Stimulated activated CD8-positive, alpha-beta memory T cell treated with anti-CD3 and anti-CD28 coated beads, Interleukin-7, amount 100 ng/mL, for 4 hours (primary cell): ENCODE measurements at regions not wholly inside any gene's neighbourhood (a gene's known extent, or its start where the extent isn't known, plus 50 kb on each side); places are given as distances from the start of the nearest gene placed in this dataset.
"Not testable (repeated sequence)": the region's sequence is repeated elsewhere in the genome, so short reads cannot be mapped to it uniquely, and the experiment has no call there.

Experiments
- DNase-seq, 2 donors: peaks; one replicate each; pipeline ENCODE4 v3.0.0-alpha.2; 2020; ENCODE audit warnings: low read depth in 2 of 2

DNA sequence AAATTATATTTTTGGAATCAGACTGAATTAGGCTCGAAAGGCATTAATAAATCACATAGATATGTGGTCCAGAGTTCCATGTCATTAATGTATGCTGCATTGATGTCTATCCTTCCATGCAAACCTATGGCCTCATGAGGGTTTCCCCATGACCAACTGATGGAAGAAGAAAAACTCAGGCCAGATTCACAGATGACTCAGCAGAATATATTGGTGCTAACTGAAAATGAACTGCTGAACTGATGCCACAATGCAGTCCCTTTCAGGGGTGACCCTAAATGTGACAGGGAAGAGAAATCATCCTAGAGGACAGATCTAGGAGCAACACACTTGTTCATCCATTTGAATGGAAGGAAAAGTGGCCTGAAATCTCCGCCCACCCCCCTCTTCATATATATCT lies 110.5 kb upstream of the KCND3 start:
- DNase-seq, result no peak

- no peak for DNase-seq
Observed at GRCh38 chr1:112105557-112105956, 116.1 kb upstream of the KCND3 start.

DNA sequence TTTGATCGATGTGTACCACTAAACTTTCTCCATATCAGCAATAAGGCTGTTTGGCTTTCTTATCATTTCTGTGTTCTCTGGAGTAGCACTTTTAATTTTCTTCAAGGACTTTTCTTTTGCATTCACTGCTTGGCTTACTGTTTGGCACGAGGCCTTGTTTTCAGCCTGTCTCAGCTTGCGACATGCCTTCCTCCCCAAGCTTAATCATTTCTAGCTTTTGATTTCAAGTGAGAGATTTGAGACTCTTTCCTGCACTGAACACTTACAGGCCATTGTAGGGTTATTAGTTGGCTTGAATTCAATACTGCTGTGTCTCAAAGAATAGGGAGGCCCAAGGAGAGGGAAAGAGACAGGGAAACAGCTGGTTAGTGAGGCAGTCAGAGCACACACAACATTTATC lies 120.6 kb upstream of the KCND3 start:
- no peak for DNase-seq

GRCh38 chr1:112111734-112112133 lies 122.3 kb upstream of the KCND3 start:
- no peak for DNase-seq

GRCh38 chr1:112114540-112114939 lies 125.1 kb upstream of the KCND3 start:
- DNase-seq, result no peak

DNA sequence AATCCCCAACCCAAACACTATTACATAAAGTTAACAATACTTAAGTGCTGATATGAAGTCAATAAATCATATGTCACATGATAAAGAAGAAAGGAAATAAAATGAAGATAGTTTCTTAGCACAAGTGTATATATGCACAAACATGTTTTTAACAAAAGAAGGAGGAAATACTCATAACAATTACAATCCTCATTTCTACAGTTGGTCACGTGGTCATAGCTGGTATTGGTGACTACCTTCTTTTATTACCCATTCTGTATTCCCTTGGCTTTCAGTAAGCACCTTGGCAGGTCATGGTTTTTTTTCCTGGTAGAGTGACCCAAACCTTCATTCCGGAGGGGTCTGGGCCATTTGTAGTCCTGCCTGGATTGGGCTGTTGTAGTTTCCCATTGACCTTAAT lies 137.1 kb upstream of the KCND3 start:
- DNase-seq, result no peak

DNA sequence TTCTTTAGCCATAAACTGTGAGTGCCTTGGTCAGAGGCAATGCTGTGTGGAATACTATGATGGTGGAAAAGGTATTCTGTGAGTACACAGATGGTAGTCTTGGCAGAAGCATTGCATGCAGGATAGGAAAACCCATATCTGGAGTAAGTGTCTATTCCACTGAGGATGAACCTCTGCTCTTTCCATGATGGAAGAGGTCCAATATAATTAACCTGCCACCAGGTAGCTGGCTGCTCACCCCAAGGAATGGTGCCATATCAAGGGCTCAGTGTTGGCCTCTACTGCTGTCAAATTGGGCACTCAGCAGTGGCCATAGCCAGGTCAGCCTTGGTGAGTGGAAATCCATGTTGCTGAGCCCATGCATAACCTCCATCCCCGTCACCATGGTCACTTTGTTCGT lies 138.1 kb upstream of the KCND3 start:
- DNase-seq, result not testable (repeated sequence)

- no peak for DNase-seq
Observed at GRCh38 chr1:112133487-112133886, 144.0 kb upstream of the KCND3 start.

DNA sequence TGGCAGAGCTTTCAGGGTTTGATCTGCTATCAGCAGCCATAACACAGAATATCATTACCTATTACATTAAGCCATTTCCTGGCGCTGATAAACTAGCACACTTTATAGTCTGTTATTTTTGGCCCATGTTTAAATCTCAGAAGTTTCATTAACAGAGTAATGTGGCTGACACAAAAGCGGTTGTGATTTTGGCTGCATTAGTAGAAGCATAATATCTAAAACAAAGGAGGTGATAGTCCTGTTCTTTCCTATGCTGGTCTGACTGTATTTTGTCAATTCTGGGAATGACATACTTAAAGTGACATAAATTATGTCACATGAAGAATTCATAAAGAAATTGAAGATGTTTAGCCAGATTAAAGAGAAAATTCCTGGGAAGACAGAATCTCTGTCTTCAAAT lies 151.3 kb upstream of the KCND3 start:
- no peak for DNase-seq

GRCh38 chr1:112141301-112141700 lies 151.8 kb upstream of the KCND3 start:
- no peak for DNase-seq

GRCh38 chr1:112141923-112142322 lies 152.5 kb upstream of the KCND3 start:
- DNase-seq, result no peak

GRCh38 chr1:112143871-112144441 lies 154.5 kb upstream of the KCND3 start:
- no peak for DNase-seq

DNA sequence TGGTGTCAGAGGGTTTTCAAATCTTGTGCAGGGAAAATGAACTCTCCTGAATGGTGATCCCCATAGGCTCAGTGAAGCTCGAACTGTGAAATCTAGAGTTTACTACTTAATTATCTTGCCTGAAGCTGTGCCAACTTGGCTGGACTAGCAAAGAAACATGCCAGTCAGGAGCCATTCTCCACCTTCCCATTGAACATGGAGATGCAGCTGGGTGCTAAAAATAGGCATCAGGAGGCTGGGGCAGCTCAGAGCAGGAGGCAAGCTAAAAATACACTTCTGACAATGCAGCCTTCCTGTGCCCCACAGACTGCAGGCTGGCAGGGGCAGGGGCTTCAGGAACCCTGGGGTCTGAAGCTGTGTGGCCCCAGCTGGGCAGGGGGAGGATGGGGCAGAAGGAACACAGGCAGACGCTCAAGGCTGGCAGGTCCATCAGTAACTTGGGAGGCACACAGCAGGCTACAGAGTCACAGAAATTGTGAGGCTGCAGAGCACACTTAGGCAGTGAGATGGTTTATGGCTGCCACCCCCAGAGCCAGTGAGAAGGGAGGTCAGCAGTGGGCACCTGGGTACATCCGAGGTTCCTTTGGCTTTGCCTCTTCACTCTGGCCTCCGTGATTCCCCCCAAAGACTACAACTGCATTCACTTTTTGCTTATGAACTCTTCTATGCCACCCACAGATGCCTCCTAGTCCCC lies 155.4 kb upstream of the KCND3 start:
- no peak for DNase-seq

DNA sequence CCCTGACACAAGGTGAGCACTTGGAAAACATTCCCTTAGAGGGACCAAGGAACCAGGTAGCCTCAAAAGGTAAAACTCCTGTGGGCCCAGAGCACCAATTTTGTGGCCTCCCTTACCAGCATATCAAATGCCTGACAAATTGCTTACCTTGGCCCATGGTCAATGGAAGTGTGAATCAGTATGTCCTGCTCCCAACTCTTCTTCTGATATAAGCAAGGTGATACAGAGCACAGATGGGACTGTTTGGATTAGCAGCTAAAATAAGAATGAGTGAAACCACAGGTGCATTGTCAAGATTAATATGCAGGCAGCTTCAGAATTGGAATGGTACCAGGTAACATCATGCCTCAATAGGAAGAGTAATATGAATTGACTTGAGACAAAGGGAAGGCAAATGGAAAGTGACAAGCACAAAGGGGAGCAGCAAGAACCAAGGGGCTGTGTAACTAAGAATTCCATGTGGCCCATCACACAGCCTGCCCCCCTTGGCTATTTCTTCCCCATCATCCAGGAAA lies 156.8 kb upstream of the KCND3 start:
- DNase-seq, result no peak

GRCh38 chr1:112160214-112160613 lies 170.7 kb upstream of the KCND3 start:
- not testable (repeated sequence) for DNase-seq

DNA sequence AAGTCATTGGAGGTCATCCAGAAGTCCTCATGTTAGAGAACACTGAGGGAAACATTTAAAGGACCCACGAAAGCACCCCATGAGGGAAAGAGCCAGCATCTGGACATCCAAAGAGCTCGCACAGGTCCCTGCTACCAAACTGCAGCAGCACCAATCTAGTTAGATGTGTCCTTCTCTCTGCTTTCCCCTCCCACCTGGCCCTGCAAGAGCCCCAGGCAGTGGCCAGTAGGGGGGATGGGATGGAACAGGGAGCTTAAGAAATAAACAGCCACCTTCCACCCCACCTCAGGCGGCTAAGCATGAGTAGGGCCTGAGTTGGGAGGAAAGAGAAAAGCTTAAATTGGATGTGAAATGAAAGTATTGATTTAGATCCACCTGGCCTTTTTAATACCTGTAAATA lies 175.9 kb upstream of the KCND3 start:
- DNase-seq, result no peak

GRCh38 chr1:112169517-112169916 lies 180.0 kb upstream of the KCND3 start:
- DNase-seq, result no peak

DNA sequence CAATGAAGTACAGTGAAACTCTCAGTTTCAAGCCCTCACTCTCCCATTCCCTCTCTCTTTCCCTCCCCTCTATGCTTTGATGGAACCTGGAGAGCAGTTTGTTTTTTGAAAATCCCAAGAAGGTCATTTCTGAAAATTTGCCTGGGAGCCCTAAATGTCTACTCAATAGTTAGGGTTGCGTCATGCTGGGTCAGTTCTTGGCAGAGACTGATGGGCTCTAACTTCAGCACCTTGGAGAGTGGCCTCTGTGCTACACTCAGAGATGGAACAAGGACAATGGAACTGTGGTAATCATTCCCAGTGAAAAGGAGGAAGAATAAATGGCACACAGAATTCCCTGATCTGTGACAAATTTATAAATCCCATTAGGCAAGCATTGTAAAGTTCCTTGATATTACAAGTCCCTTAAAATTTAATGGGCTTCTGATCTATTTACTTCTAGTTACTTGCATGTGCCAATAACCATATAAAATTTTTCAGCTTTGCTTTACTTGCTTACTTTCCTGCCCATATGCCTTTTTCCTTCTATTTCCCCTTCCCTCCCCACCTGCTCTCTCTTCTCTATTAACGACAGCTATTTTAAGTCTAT lies 182.9 kb upstream of the KCND3 start:
- DNase-seq, result no peak

GRCh38 chr1:112177314-112177713 lies 187.8 kb upstream of the KCND3 start:
- DNase-seq, result no peak

- no peak for DNase-seq
Observed at GRCh38 chr1:112188611-112189010, 199.1 kb upstream of the KCND3 start.

DNA sequence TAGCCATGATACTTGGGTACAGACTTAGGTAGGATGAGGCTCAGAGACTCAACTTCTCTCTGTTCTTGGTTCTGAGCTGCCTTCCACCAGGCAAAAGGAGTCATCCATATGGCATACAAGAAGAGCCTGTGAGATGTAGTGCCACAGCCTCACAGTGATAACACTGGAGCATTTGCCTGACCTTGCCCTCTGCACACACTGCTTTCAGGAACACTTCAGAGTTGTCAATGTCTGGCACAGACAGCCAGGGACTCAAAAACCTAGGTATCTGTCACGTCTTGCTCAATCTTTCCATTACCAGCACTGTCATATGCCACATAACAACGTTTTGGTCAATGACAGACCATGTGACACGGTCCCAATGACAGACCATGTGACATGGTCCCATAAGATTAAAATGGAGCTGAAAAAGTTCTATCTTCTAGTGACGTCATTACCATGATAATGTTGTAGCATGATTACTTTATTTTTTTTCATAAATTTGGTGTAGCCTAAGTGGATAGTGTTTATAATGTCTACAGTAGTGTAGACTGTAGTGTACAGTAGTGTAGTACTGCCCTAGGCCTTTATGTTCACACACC lies 199.9 kb upstream of the CTTNBP2NL start:
- DNase-seq, result no peak

GRCh38 chr1:112196731-112197130 lies 199.3 kb upstream of the CTTNBP2NL start:
- DNase-seq, result no peak

DNA sequence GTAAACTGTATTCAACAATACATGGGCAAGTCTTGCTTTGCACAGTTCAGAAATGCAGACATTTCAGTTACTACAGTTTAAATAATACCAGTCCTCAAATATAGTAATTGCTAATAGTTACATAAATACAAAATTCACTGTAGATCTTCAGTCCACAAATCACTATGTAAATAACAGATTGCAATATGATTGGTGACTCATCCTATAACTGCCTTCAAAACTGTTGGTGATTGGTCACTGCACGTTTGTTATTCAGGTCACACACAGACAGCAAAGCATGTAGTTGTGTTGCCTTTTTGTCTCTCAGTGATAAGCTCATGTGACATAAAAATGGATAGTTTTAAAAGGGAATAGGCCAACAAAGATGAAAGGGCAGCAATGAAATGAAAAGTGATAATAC lies 186.5 kb upstream of the CTTNBP2NL start:
- DNase-seq, result no peak
